ENCODE measurements at regions not wholly inside any gene's neighbourhood (a gene's known extent, or its start where the extent isn't known, plus 50 kb on each side); places are given as distances from the start of the nearest gene placed in this dataset.

GRCh38 chr2:238689331-238689730, 158.6 kb upstream of the TWIST2 start:
- WGBS, 2 donors (ENCODE audit: low coverage in 1 of 2) = 93 to 100% methylated on average over 1 to 2 of the region's 2 CpGs

GRCh38 chr2:238689871-238690389, 158.0 kb upstream of the TWIST2 start:
- 90 to 100% methylated on average over 2 to 3 of the region's 7 CpGs for WGBS, 2 donors (ENCODE audit: low coverage in 1 of 2)
- ATAC-seq = no peak
- H3K4me3 ChIP-seq = no peak overlapping the region

More at GRCh38 chr2:238689331-238689730, 158.6 kb upstream of the TWIST2 start:
- H3K27ac ChIP-seq = no peak overlapping the region
- H3K9me3 ChIP-seq = no peaks in the 10 kb centered on the region
- H3K27me3 ChIP-seq = no peaks in the 10 kb centered on the region
- H3K4me1 ChIP-seq = peaks cover 6 to 12% (median 9%) of the 10 kb centered on the region in 3 donors
- H3K4me3 ChIP-seq = no peak overlapping the region
- TF ChIP-seq POLR2AphosphoS5 (IDR thresholded peaks at IDR 0.05) = no peak
- TF ChIP-seq CTCF (IDR thresholded peaks at IDR 0.05) = no peak
- no peak for TF ChIP-seq POLR2A (IDR thresholded peaks at IDR 0.05)
- no peak for TF ChIP-seq EP300 (IDR thresholded peaks at IDR 0.05)
- H3K36me3 ChIP-seq = no peaks in the 10 kb centered on the region
- no peak for ATAC-seq

GRCh38 chr2:238690511-238690910, 157.4 kb upstream of the TWIST2 start:
- H3K9me3 ChIP-seq = no peaks in the 10 kb centered on the region
- no peaks in the 10 kb centered on the region for H3K27me3 ChIP-seq
- no peak for TF ChIP-seq EP300 (IDR thresholded peaks at IDR 0.05)
- TF ChIP-seq CTCF (IDR thresholded peaks at IDR 0.05) = no peak
- no peak for TF ChIP-seq POLR2AphosphoS5 (IDR thresholded peaks at IDR 0.05)
- no peak for TF ChIP-seq POLR2A (IDR thresholded peaks at IDR 0.05)
- no peak overlapping the region for H3K27ac ChIP-seq
- H3K4me1 ChIP-seq = peaks cover 0 to 12% (median 12%) of the 10 kb centered on the region in 3 donors
- H3K36me3 ChIP-seq = no peaks in the 10 kb centered on the region
- no peak for ATAC-seq
- H3K4me3 ChIP-seq = no peak overlapping the region
- 88% methylated on average over 8 of the region's 11 CpGs; no CpG with 5 or more reads in 1 of the 2 donors for WGBS, 2 donors (ENCODE audit: low coverage in 1 of 2)

More at GRCh38 chr2:238689871-238690389, 158.0 kb upstream of the TWIST2 start:
- H3K27ac ChIP-seq = no peak overlapping the region
- no peak for TF ChIP-seq POLR2AphosphoS5 (IDR thresholded peaks at IDR 0.05)
- no peak for TF ChIP-seq CTCF (IDR thresholded peaks at IDR 0.05)
- TF ChIP-seq POLR2A (IDR thresholded peaks at IDR 0.05) = no peak
- no peak for TF ChIP-seq EP300 (IDR thresholded peaks at IDR 0.05)
- no peaks in the 10 kb centered on the region for H3K27me3 ChIP-seq
- no peaks in the 10 kb centered on the region for H3K9me3 ChIP-seq
- peaks cover 1 to 12% (median 10%) of the 10 kb centered on the region in 3 donors for H3K4me1 ChIP-seq
- no peaks in the 10 kb centered on the region for H3K36me3 ChIP-seq

- 90 to 100% methylated on average over 3 of the region's 16 CpGs for WGBS, 2 donors (ENCODE audit: low coverage in 1 of 2)
- Histone ChIP-seq H3K4me1 (peaks cover 0 to 22% (median 9%) of the 10 kb centered on the region in 3 donors), H3K27ac (no peak overlapping the region), H3K36me3 (no peaks in the 10 kb centered on the region), H3K9me3 (no peaks in the 10 kb centered on the region), H3K4me3 (no peak overlapping the region), H3K27me3 (no peaks in the 10 kb centered on the region)
- no peak for TF ChIP-seq POLR2AphosphoS5 (IDR thresholded peaks at IDR 0.05)
- no peak for ATAC-seq
Measured at GRCh38 chr2:238691596-238692491, 156.0 kb upstream of the TWIST2 start.

- ATAC-seq = no peak
- Histone ChIP-seq H3K9me3 (no peaks in the 10 kb centered on the region), H3K4me3 (no peak overlapping the region), H3K27ac (no peak overlapping the region), H3K27me3 (no peaks in the 10 kb centered on the region), H3K36me3 (no peaks in the 10 kb centered on the region), H3K4me1 (peaks cover 0 to 22% (median 9%) of the 10 kb centered on the region in 3 donors)
- 86 to 89% methylated on average over 1 to 6 of the region's 7 CpGs for WGBS, 2 donors (ENCODE audit: low coverage in 1 of 2)
- TF ChIP-seq EP300 (IDR thresholded peaks at IDR 0.05) = no peak
- TF ChIP-seq POLR2A (IDR thresholded peaks at IDR 0.05) = no peak
- TF ChIP-seq CTCF (IDR thresholded peaks at IDR 0.05) = no peak
- TF ChIP-seq POLR2AphosphoS5 (IDR thresholded peaks at IDR 0.05) = no peak
Measured at GRCh38 chr2:238692562-238692961, 155.3 kb upstream of the TWIST2 start.

Measured in gastroesophageal sphincter (tissue), 4 donors.